Kidney glomerular epithelial cell (primary cell): ENCODE measurements at regions not wholly inside any gene's neighbourhood (a gene's known extent, or its start where the extent isn't known, plus 50 kb on each side); places are given as distances from the start of the nearest gene placed in this dataset.
A peak's percentile ranks its signal among the peaks of the same experiment; 100 is the strongest.

Experiments used
- DNase-seq: peaks from one replicate; lab custom pipeline; 2025; lab: John Stamatoyannopoulos, UW

DNA sequence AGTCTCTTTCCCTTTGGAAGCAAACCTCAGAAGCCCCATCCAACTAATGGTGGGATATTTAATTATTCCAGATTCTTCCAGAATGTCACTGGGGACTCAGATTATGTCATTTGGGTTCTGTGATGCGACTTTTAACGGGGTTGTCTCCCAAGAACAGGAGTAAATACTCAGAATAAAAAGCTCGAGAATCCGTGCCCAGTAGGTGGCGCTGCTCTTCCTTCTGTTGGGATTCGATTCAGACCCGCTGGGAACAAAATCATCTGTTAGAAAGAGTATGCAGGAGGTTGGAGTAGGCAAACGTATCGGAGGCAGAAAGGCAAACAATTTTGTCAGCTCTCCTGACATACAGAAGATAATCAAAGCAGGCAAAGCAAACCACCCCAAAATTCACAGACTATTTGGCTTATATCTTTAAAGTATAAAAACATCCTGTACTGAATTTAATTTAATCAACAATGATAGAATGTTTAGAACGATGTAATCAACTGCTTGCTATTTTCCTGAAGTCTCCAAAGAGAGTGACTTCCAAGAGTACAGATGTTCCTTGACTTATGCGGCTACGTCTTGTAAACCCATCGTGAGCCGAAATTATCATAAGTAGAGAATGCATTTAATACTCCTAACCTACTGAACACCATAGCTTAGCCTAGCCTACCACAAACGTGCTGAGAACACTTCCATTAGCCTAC lies 169.8 kb upstream of the RAI14 start:
- peak; percentile 93 for DNase-seq

DNA sequence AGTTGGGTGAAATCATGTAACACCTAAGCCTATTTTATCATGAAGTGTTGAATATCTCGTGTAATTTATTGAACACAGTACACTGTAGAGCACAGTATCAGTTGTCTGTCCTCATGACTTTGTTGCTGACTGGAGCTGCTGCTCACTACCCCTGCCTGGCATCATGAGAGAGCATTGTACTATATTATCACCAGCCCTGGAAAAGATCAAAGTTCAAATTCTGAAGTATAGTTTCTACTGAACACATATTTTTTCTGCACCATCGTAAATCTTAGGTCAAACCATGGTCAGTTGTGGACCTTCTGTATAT lies 169.3 kb upstream of the RAI14 start:
- DNase-seq: no peak

DNA sequence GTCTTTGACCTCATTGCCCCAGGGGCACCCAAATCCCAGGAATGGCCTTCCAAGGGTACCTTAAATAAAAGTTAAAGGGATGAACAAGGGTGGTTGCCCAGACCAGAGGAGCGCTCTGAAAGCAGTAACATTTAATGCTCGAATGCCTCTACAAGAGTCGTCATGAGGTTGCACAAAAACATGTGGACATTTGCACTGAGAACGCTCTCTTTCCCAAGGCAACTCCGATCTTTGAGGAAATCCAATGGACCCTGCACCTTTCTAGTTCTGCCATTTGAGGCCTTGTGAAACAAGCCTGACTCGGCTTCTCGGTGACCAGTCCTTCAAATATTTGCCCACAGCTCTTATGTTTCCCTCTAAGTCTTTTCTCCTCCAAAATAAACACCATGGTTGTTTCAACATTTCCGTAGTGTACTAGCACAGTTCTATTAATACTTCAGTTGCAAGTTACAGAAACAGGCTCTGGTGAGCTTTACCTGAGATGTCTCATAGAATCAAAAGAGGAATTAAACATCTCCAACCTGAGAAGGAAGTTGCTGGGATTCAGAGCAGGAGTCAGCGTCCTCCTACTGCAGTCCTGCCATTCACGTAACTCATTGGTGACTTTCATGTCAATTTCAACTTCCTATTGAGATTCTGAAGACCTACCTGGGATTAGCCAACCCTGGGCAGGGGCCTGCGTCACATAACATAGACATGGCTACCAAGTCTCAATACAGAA lies 168.8 kb upstream of the RAI14 start:
- DNase-seq: peak; percentile 62

DNA sequence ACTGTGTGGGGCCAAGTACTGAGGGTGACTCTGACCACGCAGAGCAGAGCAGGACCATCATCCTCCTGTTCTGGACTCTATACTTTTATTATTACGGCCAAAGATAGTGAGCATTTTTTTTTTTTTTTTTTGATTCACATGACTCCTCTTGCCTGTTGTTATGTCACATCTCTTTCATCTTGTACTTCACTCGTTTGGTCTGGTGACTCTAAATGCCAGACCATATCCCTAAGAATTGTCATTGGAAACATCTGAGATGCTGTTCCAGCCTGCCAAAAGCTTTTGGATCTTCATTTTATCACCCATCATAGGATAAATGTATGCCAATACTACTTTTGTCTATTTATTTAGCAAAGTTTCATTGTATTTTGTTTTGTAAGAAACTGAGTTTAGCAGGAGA lies 168.2 kb upstream of the RAI14 start:
- DNase-seq: no peak

GRCh38 chr5:34488984-34489383 lies 167.1 kb upstream of the RAI14 start:
- DNase-seq: no peak

DNA sequence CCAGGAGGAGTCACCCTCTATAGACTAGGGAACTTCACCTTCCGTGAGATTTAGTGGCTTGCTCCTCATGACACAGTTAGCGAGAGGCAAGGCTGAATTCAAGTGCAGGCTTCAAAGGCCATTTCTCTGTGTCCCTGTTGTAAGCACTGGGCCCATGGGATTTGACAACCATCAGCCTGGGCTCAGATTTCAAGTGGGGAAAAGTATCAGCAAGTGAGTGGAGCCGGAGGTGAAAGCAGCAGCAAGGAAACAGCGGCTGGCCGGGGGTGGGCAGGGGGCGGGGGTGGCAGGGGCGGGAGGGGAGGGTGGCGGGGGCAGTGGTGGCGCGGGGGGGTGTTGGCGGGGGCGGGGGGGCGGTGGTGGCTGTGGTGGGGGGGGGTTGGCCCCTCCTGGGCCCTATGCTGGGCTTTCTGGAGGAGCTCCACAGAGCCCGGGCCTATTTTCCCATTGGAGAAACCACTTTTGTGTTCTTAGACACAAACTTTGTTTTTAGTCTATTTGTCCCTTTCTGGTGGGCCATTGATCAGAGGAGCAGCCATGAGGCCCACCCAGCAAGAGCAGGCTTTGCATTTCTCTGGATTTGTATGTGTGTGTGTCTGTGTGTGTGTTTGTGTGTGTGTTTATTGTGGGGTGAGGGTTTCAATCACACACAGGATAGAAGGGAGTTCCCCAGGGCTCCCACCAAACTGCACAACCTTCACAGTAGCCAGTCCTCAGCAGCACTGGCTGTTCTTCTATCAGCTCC lies 165.4 kb upstream of the RAI14 start:
- no peak for DNase-seq

GRCh38 chr5:34491251-34491620 lies 164.9 kb upstream of the RAI14 start:
- no peak for DNase-seq

DNA sequence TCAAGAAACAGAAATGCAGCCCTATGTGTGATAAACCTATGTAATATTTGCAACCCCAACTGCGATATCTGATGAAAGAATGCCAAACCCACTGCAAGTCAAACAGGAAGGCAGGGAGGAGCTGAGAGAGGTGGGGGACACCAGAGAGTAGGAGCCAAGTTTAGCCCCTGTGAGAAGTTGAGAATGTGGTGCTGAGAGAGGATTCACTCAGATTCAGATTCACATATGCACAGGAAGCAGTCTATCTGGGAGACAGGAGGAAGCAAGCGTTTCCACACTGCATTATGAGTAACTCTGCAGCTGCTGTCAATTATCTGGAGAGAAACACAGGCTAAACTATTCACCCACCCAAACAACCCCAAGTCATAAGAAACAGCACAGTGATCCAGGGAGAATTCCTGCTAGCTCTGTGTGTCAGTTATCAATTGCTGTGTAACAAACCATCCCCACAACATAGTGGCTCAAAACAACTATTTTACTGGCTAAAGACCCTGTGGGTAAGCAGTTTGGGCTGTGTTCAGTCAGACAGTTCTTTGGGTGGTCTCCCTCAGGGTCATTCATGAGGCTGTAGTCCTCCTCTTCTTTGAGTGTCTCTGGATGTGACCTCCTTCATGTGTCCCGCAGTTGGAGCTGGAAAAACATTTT lies 161.9 kb upstream of the RAI14 start:
- DNase-seq: no peak

- DNase-seq: no peak
These were observed 160.9 kb upstream of the RAI14 start for GRCh38 chr5:34495178-34495577.

- DNase-seq: no peak
These were observed 159.9 kb upstream of the RAI14 start for GRCh38 chr5:34496260-34496691.

GRCh38 chr5:34496701-34497469 lies 159.2 kb upstream of the RAI14 start:
- no peak for DNase-seq

- DNase-seq: no peak
These were observed 158.7 kb upstream of the RAI14 start for GRCh38 chr5:34497470-34497808.

DNA sequence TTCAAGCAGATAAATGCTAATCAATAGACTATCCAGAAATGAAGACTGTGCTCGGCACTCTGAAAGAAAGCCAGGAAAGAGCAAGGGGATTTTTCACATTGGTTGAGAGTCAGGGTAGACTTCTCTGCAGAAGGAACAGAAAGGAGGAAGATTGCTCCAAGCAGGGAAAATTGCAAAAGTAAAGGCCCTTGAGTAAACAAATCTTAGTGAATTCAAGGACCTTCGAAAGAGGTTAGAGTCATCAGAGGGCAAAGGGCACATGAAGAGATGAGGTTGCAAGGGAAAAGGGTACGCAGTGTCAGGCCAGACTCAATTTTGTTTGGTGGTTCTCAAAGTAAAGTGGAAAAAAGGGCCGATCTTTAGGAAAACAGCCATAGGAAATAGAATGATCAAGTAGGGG lies 157.6 kb upstream of the RAI14 start:
- DNase-seq: no peak

- peak; percentile 72 for DNase-seq
These were observed 157.0 kb upstream of the RAI14 start for GRCh38 chr5:34499001-34499734.

DNA sequence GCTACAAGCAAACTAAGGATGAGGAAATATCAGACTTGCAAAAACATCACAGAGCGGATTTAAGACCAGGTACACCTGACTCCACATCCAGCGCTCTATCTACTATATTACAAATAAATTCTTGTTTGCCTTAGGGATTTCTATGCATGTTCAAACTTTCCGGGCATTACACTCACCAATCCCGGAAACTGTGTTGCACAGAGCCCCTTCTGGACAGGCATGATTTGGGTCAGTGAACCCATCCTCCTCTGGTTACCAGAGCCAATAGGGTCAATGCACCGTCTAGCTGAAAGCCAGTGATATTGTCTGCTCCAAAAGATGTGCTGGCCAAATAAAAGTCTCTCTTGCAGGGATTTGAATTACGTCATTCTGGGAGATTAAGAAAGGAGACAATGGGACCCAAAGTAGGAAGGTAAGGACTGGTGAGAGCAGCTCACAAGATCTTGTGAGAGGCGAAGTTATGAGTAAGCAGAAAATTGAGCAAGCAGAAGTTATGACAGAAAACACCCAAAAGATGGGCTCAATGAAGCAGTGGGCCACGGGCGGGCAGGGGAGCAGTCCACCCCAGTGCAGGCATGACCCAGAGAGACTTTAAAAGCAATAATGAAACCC lies 155.8 kb upstream of the RAI14 start:
- DNase-seq: no peak

GRCh38 chr5:34501016-34501415 lies 155.1 kb upstream of the RAI14 start:
- no peak for DNase-seq

- peak; percentile 27 for DNase-seq
These were observed 154.3 kb upstream of the RAI14 start for GRCh38 chr5:34501840-34502239.

DNA sequence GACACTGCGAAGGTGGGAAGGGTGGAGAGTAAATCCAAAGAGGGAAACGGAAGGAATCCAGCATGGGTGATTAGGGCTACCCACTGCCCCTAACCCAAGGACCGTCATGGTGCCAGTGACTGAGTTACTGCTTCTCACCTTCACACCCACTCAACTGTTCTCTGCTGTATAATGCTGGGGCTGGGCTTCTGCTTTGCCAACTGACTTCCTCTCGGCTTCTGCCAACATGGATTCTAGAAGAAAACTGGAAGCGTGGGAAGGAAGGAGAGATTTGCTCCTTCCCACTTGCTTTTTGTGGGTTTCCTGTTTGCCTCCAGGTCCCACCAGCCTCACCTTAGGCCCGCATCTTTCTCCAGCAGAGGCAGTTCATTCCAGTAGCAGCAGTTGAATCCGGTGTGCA lies 153.5 kb upstream of the RAI14 start:
- no peak for DNase-seq

GRCh38 chr5:34503379-34504253 lies 152.5 kb upstream of the RAI14 start:
- DNase-seq: no peak

GRCh38 chr5:34504967-34505366 lies 151.2 kb upstream of the RAI14 start:
- DNase-seq: no peak
